ENCODE measurements at regions not wholly inside any gene's neighbourhood (a gene's known extent, or its start where the extent isn't known, plus 50 kb on each side); places are given as distances from the start of the nearest gene placed in this dataset.

DNA sequence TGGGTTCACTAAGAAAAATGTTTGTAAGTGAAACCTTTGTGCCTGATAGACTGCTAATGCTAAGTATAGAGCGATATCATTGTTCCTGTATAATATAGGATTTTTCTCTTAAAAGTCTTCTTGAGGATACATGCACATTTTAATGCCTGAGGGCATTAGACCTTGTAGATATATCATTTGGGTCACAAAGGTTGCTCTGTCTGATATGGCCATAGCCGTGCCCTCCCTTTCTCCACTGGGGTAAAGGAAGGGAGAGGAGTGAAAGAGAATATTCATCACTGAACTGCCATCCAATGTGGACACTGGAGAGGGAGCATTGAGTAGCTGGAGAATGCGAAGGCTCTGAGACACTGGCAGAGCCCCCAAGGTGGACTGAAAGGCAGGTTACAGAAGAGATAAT lies 442.2 kb upstream of the SPTLC3 start:
- Histone ChIP-seq H3K9me2 (replicated peaks; ENCODE audit: insufficient read depth, low read length) (no peaks in the 10 kb centered on the region), H3K9ac (ENCODE audit: low read length) (no peak overlapping the region), H3K9me3 (ENCODE audit: insufficient read depth, low read length) (no peaks in the 10 kb centered on the region), H3K4me3 (ENCODE audit: insufficient read depth, low read length, poor library complexity, severe bottlenecking) (no peak overlapping the region), H3K4me2 (ENCODE audit: low read depth, low read length, poor library complexity, severe bottlenecking) (no peak overlapping the region), H3F3A (ENCODE audit: insufficient read depth) (no peaks in the 10 kb centered on the region), H2AFZ (ENCODE audit: low read depth, low read length, severe bottlenecking) (no peak overlapping the region), H3K27ac (ENCODE audit: low read depth, low read length) (no peak overlapping the region), H3K27me3 (ENCODE audit: low read length) (no peaks in the 10 kb centered on the region), H4K20me1 (ENCODE audit: low read depth, low read length) (no peaks in the 10 kb centered on the region), H3K79me2 (ENCODE audit: insufficient read depth, low read length) (no peaks in the 10 kb centered on the region), H3K36me3 (ENCODE audit: low read length) (no peaks in the 10 kb centered on the region)
- no peak for TF ChIP-seq EZH2phosphoT487 (conservative IDR thresholded peaks at IDR 0.05; ENCODE audit: low read length)
- TF ChIP-seq, protein P1, sequence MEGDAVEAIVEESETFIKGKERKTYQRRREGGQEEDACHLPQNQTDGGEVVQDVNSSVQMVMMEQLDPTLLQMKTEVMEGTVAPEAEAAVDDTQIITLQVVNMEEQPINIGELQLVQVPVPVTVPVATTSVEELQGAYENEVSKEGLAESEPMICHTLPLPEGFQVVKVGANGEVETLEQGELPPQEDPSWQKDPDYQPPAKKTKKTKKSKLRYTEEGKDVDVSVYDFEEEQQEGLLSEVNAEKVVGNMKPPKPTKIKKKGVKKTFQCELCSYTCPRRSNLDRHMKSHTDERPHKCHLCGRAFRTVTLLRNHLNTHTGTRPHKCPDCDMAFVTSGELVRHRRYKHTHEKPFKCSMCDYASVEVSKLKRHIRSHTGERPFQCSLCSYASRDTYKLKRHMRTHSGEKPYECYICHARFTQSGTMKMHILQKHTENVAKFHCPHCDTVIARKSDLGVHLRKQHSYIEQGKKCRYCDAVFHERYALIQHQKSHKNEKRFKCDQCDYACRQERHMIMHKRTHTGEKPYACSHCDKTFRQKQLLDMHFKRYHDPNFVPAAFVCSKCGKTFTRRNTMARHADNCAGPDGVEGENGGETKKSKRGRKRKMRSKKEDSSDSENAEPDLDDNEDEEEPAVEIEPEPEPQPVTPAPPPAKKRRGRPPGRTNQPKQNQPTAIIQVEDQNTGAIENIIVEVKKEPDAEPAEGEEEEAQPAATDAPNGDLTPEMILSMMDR (IDR thresholded peaks at IDR 0.05; ENCODE audit: insufficient read depth, low read length, poor library complexity, severe bottlenecking), result no peak

DNA sequence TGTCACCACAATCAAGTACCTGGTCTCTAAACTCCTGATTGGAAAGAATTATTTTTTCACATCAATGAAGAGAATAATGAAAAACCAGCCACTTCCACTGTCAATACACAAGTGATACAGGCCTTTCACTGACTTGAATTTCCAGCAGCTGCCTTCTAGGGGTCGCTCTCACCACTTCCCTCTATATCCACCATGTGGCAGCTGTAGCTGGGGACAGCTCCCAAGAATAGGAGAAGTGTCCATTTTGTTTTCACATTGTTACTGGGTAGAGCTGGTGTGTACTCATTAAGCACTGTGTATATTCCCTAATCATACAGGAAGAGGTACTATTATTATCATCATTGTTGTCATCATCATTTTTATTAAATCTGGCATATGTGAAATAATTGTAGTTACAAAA lies 438.4 kb upstream of the SPTLC3 start:
- TF ChIP-seq, protein P1 (IDR thresholded peaks at IDR 0.05; ENCODE audit: insufficient read depth, low read length, poor library complexity, severe bottlenecking), result no peak
- no peak for TF ChIP-seq EZH2phosphoT487 (conservative IDR thresholded peaks at IDR 0.05; ENCODE audit: low read length)
- Histone ChIP-seq H3K36me3 (ENCODE audit: low read length) (no peaks in the 10 kb centered on the region), H3F3A (ENCODE audit: insufficient read depth) (no peaks in the 10 kb centered on the region), H3K4me2 (ENCODE audit: low read depth, low read length, poor library complexity, severe bottlenecking) (no peak overlapping the region), H3K9me3 (ENCODE audit: insufficient read depth, low read length) (no peaks in the 10 kb centered on the region), H3K4me3 (ENCODE audit: insufficient read depth, low read length, poor library complexity, severe bottlenecking) (no peak overlapping the region), H3K27me3 (ENCODE audit: low read length) (no peaks in the 10 kb centered on the region), H3K9ac (ENCODE audit: low read length) (no peak overlapping the region), H3K79me2 (ENCODE audit: insufficient read depth, low read length) (no peaks in the 10 kb centered on the region), H2AFZ (ENCODE audit: low read depth, low read length, severe bottlenecking) (no peak overlapping the region), H3K27ac (ENCODE audit: low read depth, low read length) (no peak overlapping the region), H3K9me2 (replicated peaks; ENCODE audit: insufficient read depth, low read length) (no peaks in the 10 kb centered on the region), H4K20me1 (ENCODE audit: low read depth, low read length) (no peaks in the 10 kb centered on the region)

GRCh38 chr20:12573442-12573841 lies 435.3 kb upstream of the SPTLC3 start:
- H4K20me1 ChIP-seq (ENCODE audit: low read depth, low read length), result no peaks in the 10 kb centered on the region
- H3F3A ChIP-seq (ENCODE audit: insufficient read depth), result no peaks in the 10 kb centered on the region
- H3K9me3 ChIP-seq (ENCODE audit: insufficient read depth, low read length), result no peaks in the 10 kb centered on the region
- no peaks in the 10 kb centered on the region for H3K27me3 ChIP-seq (ENCODE audit: low read length)
- no peak overlapping the region for H3K9ac ChIP-seq (ENCODE audit: low read length)
- TF ChIP-seq, protein P1 (IDR thresholded peaks at IDR 0.05; ENCODE audit: insufficient read depth, low read length, poor library complexity, severe bottlenecking), result no peak
- no peak for TF ChIP-seq EZH2phosphoT487 (conservative IDR thresholded peaks at IDR 0.05; ENCODE audit: low read length)
- H3K4me3 ChIP-seq (ENCODE audit: insufficient read depth, low read length, poor library complexity, severe bottlenecking), result no peak overlapping the region
- H3K4me2 ChIP-seq (ENCODE audit: low read depth, low read length, poor library complexity, severe bottlenecking), result no peak overlapping the region
- H3K27ac ChIP-seq (ENCODE audit: low read depth, low read length), result no peak overlapping the region
- no peaks in the 10 kb centered on the region for H3K9me2 ChIP-seq (replicated peaks; ENCODE audit: insufficient read depth, low read length)
- H3K36me3 ChIP-seq (ENCODE audit: low read length), result no peaks in the 10 kb centered on the region
- H3K79me2 ChIP-seq (ENCODE audit: insufficient read depth, low read length), result no peaks in the 10 kb centered on the region
- no peak overlapping the region for H2AFZ ChIP-seq (ENCODE audit: low read depth, low read length, severe bottlenecking)
